ENCODE measurements at regions not wholly inside any gene's neighbourhood (a gene's known extent, or its start where the extent isn't known, plus 50 kb on each side); places are given as distances from the start of the nearest gene placed in this dataset.

DNA sequence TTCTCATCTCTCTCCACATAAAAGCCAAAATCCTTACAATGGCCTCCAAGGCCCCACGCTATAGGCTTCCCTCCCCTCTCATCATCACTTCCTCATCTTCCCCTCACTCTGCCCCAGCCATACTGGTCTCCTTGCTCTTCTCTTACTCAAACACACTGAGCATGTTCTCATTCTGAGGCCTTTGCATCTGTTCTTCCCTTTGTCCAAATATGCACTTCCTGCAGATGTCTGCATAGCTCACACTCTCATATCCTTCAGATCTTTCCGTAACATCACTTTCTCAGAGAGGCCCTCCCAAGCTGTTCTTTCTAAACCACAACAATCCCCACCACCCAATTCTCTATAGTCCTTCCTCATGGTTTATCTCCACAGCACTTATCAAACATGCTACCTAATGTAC is 284.1 kb downstream of the HHIPL2 start:
- Histone ChIP-seq H4K8ac (ENCODE audit: extremely low read depth, insufficient read depth, low read length) (no peak overlapping the region), H3K4me3 (ENCODE audit: extremely low read depth in 1 of 4, insufficient read depth in 2 of 4, low read depth in 3 of 4, low read length in 4 of 4) (no peak overlapping the region), H3K4me2 (ENCODE audit: insufficient read depth in 1 of 2, low read depth in 2 of 2, low read length in 2 of 2) (no peak overlapping the region), H3K36me3 (ENCODE audit: control insufficient read depth in 2 of 4, insufficient read depth in 4 of 4, low read length in 3 of 4) (no peaks in the 10 kb centered on the region), H2AFZ (ENCODE audit: low read length) (no peak overlapping the region), H4K20me1 (replicated peaks in 1 of 2; ENCODE audit: control insufficient read depth in 1 of 2, insufficient read depth in 2 of 2, low read length in 2 of 2) (no peaks in the 10 kb centered on the region), H3K27me3 (replicated peaks in 1 of 4; ENCODE audit: control insufficient read depth in 3 of 4, extremely low read depth in 1 of 4, insufficient read depth in 3 of 4, low read length in 3 of 4) (no peaks in the 10 kb centered on the region), H3K9ac (replicated peaks in 1 of 4; ENCODE audit: extremely low read depth in 1 of 4, low read depth in 3 of 4, low read length in 3 of 4) (no peak overlapping the region), H2AK5ac (ENCODE audit: low read depth, low read length) (no peak overlapping the region), H2BK5ac (ENCODE audit: low read depth, low read length) (no peak overlapping the region), H3K27ac (ENCODE audit: low read depth, low read length) (no peak overlapping the region), H4K5ac (ENCODE audit: insufficient read length, low read depth, low read length) (no peak overlapping the region), H3K23ac (ENCODE audit: insufficient read length) (no peak overlapping the region), H2BK12ac (ENCODE audit: low read depth, low read length) (no peak overlapping the region), H2BK120ac (replicated peaks; ENCODE audit: low read depth, low read length) (no peak overlapping the region), H2BK20ac (ENCODE audit: low read length) (no peak overlapping the region), H3K4ac (replicated peaks; ENCODE audit: insufficient read length, low read depth, low read length) (no peak overlapping the region), H4K91ac (replicated peaks; ENCODE audit: insufficient read length, low read length) (no peak overlapping the region), H3K18ac (ENCODE audit: extremely low read depth, low read length) (no peak overlapping the region), H3K79me2 (ENCODE audit: control insufficient read depth in 1 of 2, insufficient read depth in 2 of 2, low read length in 2 of 2) (no peaks in the 10 kb centered on the region), H2BK15ac (ENCODE audit: low read length) (no peak overlapping the region), H3K4me1 (replicated peaks in 1 of 4; ENCODE audit: control insufficient read depth in 3 of 4, insufficient read depth in 4 of 4, low read length in 3 of 4) (peaks cover 0 to 6% (median 3%) of the 10 kb centered on the region in 4 experiments; a peak in 6 of 7 replicates), H3K79me1 (ENCODE audit: low read depth, low read length) (no peaks in the 10 kb centered on the region), H3K23me2 (ENCODE audit: low read depth, low read length) (no peaks in the 10 kb centered on the region; the same call in 1 of the 2 replicates), H3K14ac (ENCODE audit: insufficient read length) (no peak overlapping the region), H3K56ac (replicated peaks; ENCODE audit: insufficient read length, low read depth, low read length) (no peak overlapping the region), H3K9me3 (ENCODE audit: insufficient read depth in 2 of 2, low read depth in 1 of 2, low read length in 1 of 2) (no peaks in the 10 kb centered on the region)
- FAIRE-seq (no peak), DNase-seq (ENCODE audit: low read depth in 1 of 2, low spot score in 2 of 2) (no peak)
- POLR2A ChIA-PET (ENCODE audit: partially characterized antibody), result no interaction called here
- 94% methylated on average over 2 of the region's 2 CpGs; no CpG with 5 or more reads in 1 of the 2 experiments for WGBS, 2 experiments (ENCODE audit: extremely low coverage in 1 of 2, insufficient coverage in 1 of 2, insufficient read length in 1 of 2, insufficient replicate concordance in 2 of 2, low coverage in 1 of 2, low lambda C conversion rate in 2 of 2, missing lambda C conversion rate in 1 of 2)
- CTCF ChIA-PET (ENCODE audit: partially characterized antibody), result interaction anchor here (0.9 kb wide), 1 partner anchor 16 kb away, joined by 4 read pairs; no protein-coding TSS in a partner anchor
- TF ChIP-seq, protein P1, sequence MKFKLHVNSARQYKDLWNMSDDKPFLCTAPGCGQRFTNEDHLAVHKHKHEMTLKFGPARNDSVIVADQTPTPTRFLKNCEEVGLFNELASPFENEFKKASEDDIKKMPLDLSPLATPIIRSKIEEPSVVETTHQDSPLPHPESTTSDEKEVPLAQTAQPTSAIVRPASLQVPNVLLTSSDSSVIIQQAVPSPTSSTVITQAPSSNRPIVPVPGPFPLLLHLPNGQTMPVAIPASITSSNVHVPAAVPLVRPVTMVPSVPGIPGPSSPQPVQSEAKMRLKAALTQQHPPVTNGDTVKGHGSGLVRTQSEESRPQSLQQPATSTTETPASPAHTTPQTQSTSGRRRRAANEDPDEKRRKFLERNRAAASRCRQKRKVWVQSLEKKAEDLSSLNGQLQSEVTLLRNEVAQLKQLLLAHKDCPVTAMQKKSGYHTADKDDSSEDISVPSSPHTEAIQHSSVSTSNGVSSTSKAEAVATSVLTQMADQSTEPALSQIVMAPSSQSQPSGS (IDR thresholded peaks at IDR 0.05; ENCODE audit: low read length), result no peak
- TF ChIP-seq PHF8 (conservative IDR thresholded peaks at IDR 0.05; ENCODE audit: low read depth, low read length) (no peak), SAP30 (IDR thresholded peaks at IDR 0.05; ENCODE audit: insufficient read depth, insufficient replicate concordance, low read length) (no peak), SIX5 (IDR thresholded peaks at IDR 0.05; ENCODE audit: low read depth, low read length) (no peak), CBX5 (IDR thresholded peaks at IDR 0.05; ENCODE audit: low read depth, low read length) (no peak), RBBP5 (IDR thresholded peaks at IDR 0.05; ENCODE audit: borderline replicate concordance, low read depth, low read length) (no peak), SRF (IDR thresholded peaks at IDR 0.05; ENCODE audit: low read depth, low read length) (no peak), GTF2F1 (IDR thresholded peaks at IDR 0.05; ENCODE audit: borderline replicate concordance, low read depth, low read length) (no peak), NANOG (IDR thresholded peaks at IDR 0.05; ENCODE audit: insufficient read depth, low read depth, low read length, poor library complexity, severe bottlenecking) (no peak), SIRT6 (IDR thresholded peaks at IDR 0.05; ENCODE audit: low read length) (no peak), RFX5 (IDR thresholded peaks at IDR 0.05; ENCODE audit: borderline replicate concordance, low read depth, low read length) (no peak), NRF1 (IDR thresholded peaks at IDR 0.05; ENCODE audit: low read depth, low read length) (no peak), TCF12 (IDR thresholded peaks at IDR 0.05; ENCODE audit: low read depth, low read length) (no peak)

All from H1 (cell line).